AG04450 (cell line): ENCODE measurements at regions not wholly inside any gene's neighbourhood (a gene's known extent, or its start where the extent isn't known, plus 50 kb on each side); places are given as distances from the start of the nearest gene placed in this dataset.

ENCODE experiments used
- CTCF ChIA-PET: fragments of 300-600, 350-600 bp; formaldehyde crosslinking; extraction: SDS; loops from one replicate; lab custom pipeline; 2022; ENCODE audit warnings: antibody characterized with exemption, inconsistent platforms; lab: Charles Lee
- POLR2A ChIA-PET: fragments of 350-600 bp; formaldehyde crosslinking; extraction: SDS; loops from one replicate; lab custom pipeline; 2021; ENCODE audit warnings: antibody characterized with exemption, inconsistent platforms; lab: Yijun Ruan, JAX
- DNase-seq: peaks from one replicate; pipeline ENCODE4 v3.0.0-alpha.2; 2011; ENCODE audit warnings: low read depth, low spot score
- H3K27ac ChIP-seq: one replicate; pipeline ENCODE4 v1.5.1; 2012; ENCODE audit warnings: low read depth, low read length, control low read depth
- H3K27me3 ChIP-seq: one replicate; pipeline ENCODE4 v1.6.0; 2012; ENCODE audit warnings: low read length; ENCODE audit not compliant: control insufficient read depth, insufficient read depth
- H3K4me3 ChIP-seq: 2 replicates; pipeline ENCODE4 v1.5.1; 2011; ENCODE audit warnings: mild to moderate bottlenecking, low read depth, low read length, control low read depth
- H3K9me3 ChIP-seq: 2 replicates; pipeline ENCODE4 v1.5.1; 2012; ENCODE audit warnings: low read length; ENCODE audit not compliant: control insufficient read depth, insufficient read depth
- CTCF ChIP-seq: IDR thresholded peaks from 2 replicates; pipeline ENCODE4 v1.5.1; 2011; ENCODE audit warnings: low read depth, low read length, control low read depth, inconsistent platforms

- no peak overlapping the region for H3K4me3 ChIP-seq
- no peak for TF ChIP-seq CTCF
- H3K9me3 ChIP-seq, result no peaks in the 10 kb centered on the region
- ChIA-PET POLR2A (no interaction called here), CTCF (no interaction called here)
- DNase-seq, result no peak
- H3K27ac ChIP-seq, result no peak overlapping the region
- H3K27me3 ChIP-seq, result no peaks in the 10 kb centered on the region
Measured at GRCh38 chr18:44331656-44332570, 348.8 kb upstream of the SETBP1 start.

DNA sequence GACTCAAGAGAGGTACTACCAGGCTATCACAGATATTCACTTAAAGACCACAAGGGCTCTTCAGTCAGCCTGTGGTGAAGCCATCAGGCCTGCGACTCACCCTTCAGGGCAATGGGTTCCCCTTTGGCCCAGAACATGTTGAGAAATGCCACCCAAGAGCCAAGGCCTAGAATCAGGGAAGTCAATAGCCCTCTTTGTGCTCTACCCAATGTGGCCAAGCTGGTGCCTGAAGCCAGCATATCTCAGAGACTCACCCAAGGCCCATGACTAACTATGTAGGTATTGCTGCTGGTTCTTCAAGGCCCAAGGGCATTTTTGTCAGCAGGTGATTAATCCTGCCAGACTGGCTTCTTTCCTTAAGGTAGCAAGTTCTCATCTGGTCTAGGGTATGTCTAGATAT, 338.9 kb upstream of the SETBP1 start:
- no peak overlapping the region for H3K4me3 ChIP-seq
- no peak for TF ChIP-seq CTCF
- no peaks in the 10 kb centered on the region for H3K9me3 ChIP-seq
- no peaks in the 10 kb centered on the region for H3K27me3 ChIP-seq
- no peak overlapping the region for H3K27ac ChIP-seq
- CTCF ChIA-PET, result no interaction called here
- no peak for DNase-seq
- POLR2A ChIA-PET, result interaction anchor here (0.5 kb wide), 1 partner anchor 229 kb away, joined by 5 read pairs; no protein-coding TSS in a partner anchor

DNA sequence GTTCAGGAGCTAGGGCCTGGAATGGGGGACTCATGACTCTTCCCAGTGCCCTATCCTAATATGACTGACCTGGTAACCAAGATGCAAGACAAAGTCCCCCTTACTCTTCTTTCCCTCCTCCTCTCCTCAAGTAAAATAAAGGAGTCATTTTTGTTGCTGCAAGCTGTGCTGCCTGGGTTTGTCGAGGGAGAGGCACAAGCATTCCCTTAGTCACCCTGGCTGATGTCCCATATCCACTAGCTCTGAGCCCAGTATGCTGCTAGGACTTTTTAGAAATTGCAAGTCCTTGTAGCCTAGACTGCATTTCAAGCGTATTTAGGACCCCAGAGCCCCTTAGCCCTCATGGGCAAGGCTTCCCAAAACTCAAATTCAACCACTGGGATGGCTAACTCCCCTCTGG, 338.5 kb upstream of the SETBP1 start:
- no peak for DNase-seq
- CTCF ChIA-PET, result no interaction called here
- POLR2A ChIA-PET, result no interaction called here
- no peak for TF ChIP-seq CTCF
- Histone ChIP-seq H3K27me3 (no peaks in the 10 kb centered on the region), H3K27ac (no peak overlapping the region), H3K9me3 (no peaks in the 10 kb centered on the region), H3K4me3 (no peak overlapping the region)

DNA sequence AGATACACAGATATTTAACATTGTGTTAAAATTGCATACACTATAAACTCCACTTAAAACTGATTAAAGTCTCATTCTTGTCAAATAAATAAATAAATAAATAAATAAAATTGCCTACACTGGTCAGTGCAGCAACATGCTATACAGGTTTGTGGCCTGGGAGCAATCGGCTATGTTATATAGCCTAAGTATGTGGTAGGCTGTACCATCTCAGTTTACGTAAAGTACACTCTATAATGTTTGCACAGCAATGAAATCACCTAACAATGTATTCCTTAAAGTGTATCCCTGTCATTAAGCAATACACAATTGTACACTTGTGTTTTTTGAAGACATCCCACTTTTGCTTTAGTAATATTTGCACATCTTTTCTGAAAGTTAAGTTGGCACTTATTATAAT, 337.7 kb upstream of the SETBP1 start:
- no peaks in the 10 kb centered on the region for H3K9me3 ChIP-seq
- POLR2A ChIA-PET, result no interaction called here
- CTCF ChIA-PET, result no interaction called here
- H3K27ac ChIP-seq, result no peak overlapping the region
- no peak for TF ChIP-seq CTCF
- H3K27me3 ChIP-seq, result no peaks in the 10 kb centered on the region
- H3K4me3 ChIP-seq, result no peak overlapping the region
- no peak for DNase-seq

GRCh38 chr18:44343570-44343969, 337.1 kb upstream of the SETBP1 start:
- TF ChIP-seq CTCF, result no peak
- Histone ChIP-seq H3K27me3 (no peaks in the 10 kb centered on the region), H3K27ac (no peak overlapping the region), H3K4me3 (no peak overlapping the region), H3K9me3 (no peaks in the 10 kb centered on the region)
- ChIA-PET POLR2A (no interaction called here), CTCF (interaction anchor here (1.4 kb wide), 1 partner anchor 723 kb away, joined by 3 read pairs; no protein-coding TSS in a partner anchor)
- DNase-seq, result no peak
